Spleen (tissue), 7 donors: ENCODE measurements at regions not wholly inside any gene's neighbourhood (a gene's known extent, or its start where the extent isn't known, plus 50 kb on each side); places are given as distances from the start of the nearest gene placed in this dataset.

ENCODE experiments used
- CTCF ChIP-seq, 11 experiments: fragments of 200-600 bp in 7 of 11; fragments of 450-650 bp in 4 of 11; sonication (generic) in 4 of 11; IDR thresholded peaks in 8 of 11; conservative IDR thresholded peaks in 3 of 11; 1 replicate in 7 of 11; 2 replicates in 4 of 11; pipeline versions ENCODE4 v1.4.0 to v1.8.0; 2016 to 2021; ENCODE audit warnings: antibody characterized with exemption in 11 of 11, inconsistent platforms in 4 of 11, mild to moderate bottlenecking in 1 of 11
- POLR2A ChIP-seq, 3 donors: fragments of 450-650 bp; IDR thresholded peaks; one replicate each; pipeline ENCODE4 v1.5.1; 2017; ENCODE audit warnings: antibody characterized with exemption in 3 of 3, mild to moderate bottlenecking in 1 of 3
- donor health status: DM: no; HTN: no; CAD: no; lungs with moderate emphysema.
- donor health status: DM: no; HTN: no; CAD: no.
- donor health status: DM: no; HTN: no; CAD: no.

- TF ChIP-seq CTCF (IDR thresholded peaks at IDR 0.05 in 8 of 11, conservative IDR thresholded peaks at IDR 0.05 in 3 of 11) (no peak), POLR2A (IDR thresholded peaks at IDR 0.05) (no peak)
Observed at GRCh38 chr3:162612991-162613390, 1116.4 kb downstream of the OTOL1 start.
